GM23338 (cell line): ENCODE measurements at regions not wholly inside any gene's neighbourhood (a gene's known extent, or its start where the extent isn't known, plus 50 kb on each side); places are given as distances from the start of the nearest gene placed in this dataset.

Source experiments
- ATAC-seq: fragments of 200-7000 bp; cut with Tn5 transposase; 3 replicates; pipeline ENCODE4 v1.9.1; 2020
- DNase-seq: peaks from one replicate; pipeline ENCODE4 v3.0.0-alpha.2; 2015; ENCODE audit warnings: low spot score
- H2AFZ ChIP-seq: fragments of 200-600 bp; sonication (generic); 2 replicates; pipeline ENCODE4 v1.8.0; 2016; ENCODE audit warnings: antibody characterized with exemption, mild to moderate bottlenecking, moderate library complexity
- H3F3A ChIP-seq: fragments of 200-600 bp; sonication (generic); replicated peaks from 2 replicates; pipeline ENCODE4 v1.8.0; 2017; ENCODE audit warnings: antibody characterized with exemption, mixed run types, low read depth
- H3K27ac ChIP-seq: fragments of 200-600 bp; sonication (generic); 2 replicates; pipeline ENCODE4 v1.6.1; 2016; ENCODE audit warnings: low read depth
- H3K27me3 ChIP-seq: fragments of 200-600 bp; sonication (generic); 2 replicates; pipeline ENCODE4 v1.8.0; 2016; ENCODE audit warnings: mild to moderate bottlenecking, mixed run types, moderate library complexity; ENCODE audit not compliant: insufficient read depth
- H3K36me3 ChIP-seq: fragments of 200-600 bp; sonication (generic); 2 replicates; pipeline ENCODE4 v1.8.0; 2016; ENCODE audit warnings: mild to moderate bottlenecking; ENCODE audit not compliant: insufficient read depth
- H3K4me1 ChIP-seq: fragments of 200-600 bp; sonication (generic); 2 replicates; pipeline ENCODE4 v1.8.0; 2016; ENCODE audit warnings: mild to moderate bottlenecking, moderate library complexity; ENCODE audit not compliant: insufficient read depth
- H3K4me2 ChIP-seq: fragments of 200-600 bp; sonication (generic); 2 replicates; pipeline ENCODE4 v1.7.1; 2017; ENCODE audit warnings: mixed run types
- H3K4me3 ChIP-seq: fragments of 200-600 bp; sonication (generic); 2 replicates; pipeline ENCODE4 v1.6.1; 2016; ENCODE audit warnings: mixed run types
- H3K79me2 ChIP-seq: fragments of 200-600 bp; sonication (generic); replicated peaks from 2 replicates; pipeline ENCODE4 v1.8.0; 2017; ENCODE audit warnings: mild to moderate bottlenecking; ENCODE audit not compliant: insufficient read depth
- H3K9me2 ChIP-seq: fragments of 200-600 bp; sonication (generic); 2 replicates; pipeline ENCODE4 v1.8.0; 2017; ENCODE audit not compliant: insufficient read depth
- H4K20me1 ChIP-seq: fragments of 200-600 bp; sonication (generic); replicated peaks from 2 replicates; pipeline ENCODE4 v1.8.0; 2017; ENCODE audit warnings: mild to moderate bottlenecking; ENCODE audit not compliant: insufficient read depth
- H3K27ac Mint-ChIP-seq: 2 replicates; pipeline ENCODE4 v1.8.0; 2020; ENCODE audit warnings: inconsistent platforms, mild to moderate bottlenecking, moderate library complexity, mixed read lengths
- H3K27me3 Mint-ChIP-seq: 3 replicates; pipeline ENCODE4 v1.8.0; 2022; ENCODE audit warnings: low read depth, mild to moderate bottlenecking, moderate library complexity, mixed read lengths, inconsistent platforms; ENCODE audit not compliant: insufficient read depth, poor library complexity
- H3K36me3 Mint-ChIP-seq: 3 replicates; pipeline ENCODE4 v1.8.0; 2021; ENCODE audit warnings: low read depth, mild to moderate bottlenecking, inconsistent platforms, moderate library complexity, mixed read lengths
- H3K4me1 Mint-ChIP-seq: 3 replicates; pipeline ENCODE4 v1.8.0; 2020; ENCODE audit warnings: mild to moderate bottlenecking, inconsistent platforms, mixed read lengths
- H3K4me3 Mint-ChIP-seq: 3 replicates; pipeline ENCODE4 v1.8.0; 2021; ENCODE audit warnings: moderate library complexity, mild to moderate bottlenecking, inconsistent platforms, mixed read lengths
- H3K9me3 Mint-ChIP-seq: 3 replicates; pipeline ENCODE4 v1.8.0; 2020; ENCODE audit warnings: moderate library complexity, mild to moderate bottlenecking, inconsistent platforms, mixed read lengths
- JUNB ChIP-seq: IDR thresholded peaks from one replicate; pipeline ENCODE4 v1.6.1; 2016; ENCODE audit warnings: antibody characterized with exemption; ENCODE audit not compliant: unreplicated experiment
- NANOG ChIP-seq: IDR thresholded peaks from 2 replicates; pipeline ENCODE4 v1.6.1; 2016; ENCODE audit warnings: antibody characterized with exemption, borderline replicate concordance
- POLR2AphosphoS5 ChIP-seq: IDR thresholded peaks from 2 replicates; pipeline ENCODE4 v1.6.1; 2016; ENCODE audit warnings: antibody characterized with exemption, low read depth
- ZNF331 ChIP-seq: fragments of 250-450 bp; sonication (Bioruptor Pico); IDR thresholded peaks from 2 replicates; pipeline ENCODE4 v1.5.0; 2020; ENCODE audit warnings: low read depth, mild to moderate bottlenecking, moderate library complexity
- TF ChIP-seq, protein P1 (sequence below): IDR thresholded peaks from 2 replicates; pipeline ENCODE4 v1.6.1; 2016; ENCODE audit warnings: antibody characterized with exemption
- TF ChIP-seq, protein P2 (sequence below), 2 experiments: fragments of 200-600 bp in 1 of 2; sonication (generic) in 1 of 2; conservative IDR thresholded peaks; 2 replicates each; pipeline versions ENCODE4 v1.5.1 to v1.6.1; 2016 to 2017; ENCODE audit warnings: antibody characterized with exemption in 2 of 2, low read depth in 2 of 2, mild to moderate bottlenecking in 2 of 2, moderate library complexity in 1 of 2
- TF ChIP-seq, protein P3 (sequence below): fragments of 250-450 bp; sonication (Bioruptor Pico); IDR thresholded peaks from 2 replicates; pipeline ENCODE4 v1.5.0; 2020; ENCODE audit warnings: mild to moderate bottlenecking, moderate library complexity

- Histone ChIP-seq H3K27ac (no peak overlapping the region), H3K36me3 (no peaks in the 10 kb centered on the region), H3K4me1 (no peaks in the 10 kb centered on the region), H4K20me1 (peaks cover 11% of the 10 kb centered on the region; the same call in 1 of the 2 replicates), H3F3A (no peaks in the 10 kb centered on the region), H2AFZ (no peak overlapping the region), H3K4me2 (no peak overlapping the region), H3K9me2 (no peaks in the 10 kb centered on the region), H3K4me3 (no peak overlapping the region), H3K79me2 (no peaks in the 10 kb centered on the region), H3K27me3 (peaks cover 100% of the 10 kb centered on the region)
- ATAC-seq (no peak), DNase-seq (no peak)
- Mint-ChIP-seq H3K9me3 (no peaks in the 10 kb centered on the region), H3K27me3 (peaks cover 84% of the 10 kb centered on the region), H3K36me3 (no peaks in the 10 kb centered on the region), H3K27ac (no peak overlapping the region), H3K4me1 (no peaks in the 10 kb centered on the region), H3K4me3 (no peak overlapping the region)
- TF ChIP-seq JUNB (no peak), NANOG (no peak), POLR2AphosphoS5 (no peak), ZNF331 (CRISPR knock-in tag) (no peak)
- TF ChIP-seq, protein P1, sequence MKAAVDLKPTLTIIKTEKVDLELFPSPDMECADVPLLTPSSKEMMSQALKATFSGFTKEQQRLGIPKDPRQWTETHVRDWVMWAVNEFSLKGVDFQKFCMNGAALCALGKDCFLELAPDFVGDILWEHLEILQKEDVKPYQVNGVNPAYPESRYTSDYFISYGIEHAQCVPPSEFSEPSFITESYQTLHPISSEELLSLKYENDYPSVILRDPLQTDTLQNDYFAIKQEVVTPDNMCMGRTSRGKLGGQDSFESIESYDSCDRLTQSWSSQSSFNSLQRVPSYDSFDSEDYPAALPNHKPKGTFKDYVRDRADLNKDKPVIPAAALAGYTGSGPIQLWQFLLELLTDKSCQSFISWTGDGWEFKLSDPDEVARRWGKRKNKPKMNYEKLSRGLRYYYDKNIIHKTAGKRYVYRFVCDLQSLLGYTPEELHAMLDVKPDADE, result no peak
- TF ChIP-seq, protein P2, sequence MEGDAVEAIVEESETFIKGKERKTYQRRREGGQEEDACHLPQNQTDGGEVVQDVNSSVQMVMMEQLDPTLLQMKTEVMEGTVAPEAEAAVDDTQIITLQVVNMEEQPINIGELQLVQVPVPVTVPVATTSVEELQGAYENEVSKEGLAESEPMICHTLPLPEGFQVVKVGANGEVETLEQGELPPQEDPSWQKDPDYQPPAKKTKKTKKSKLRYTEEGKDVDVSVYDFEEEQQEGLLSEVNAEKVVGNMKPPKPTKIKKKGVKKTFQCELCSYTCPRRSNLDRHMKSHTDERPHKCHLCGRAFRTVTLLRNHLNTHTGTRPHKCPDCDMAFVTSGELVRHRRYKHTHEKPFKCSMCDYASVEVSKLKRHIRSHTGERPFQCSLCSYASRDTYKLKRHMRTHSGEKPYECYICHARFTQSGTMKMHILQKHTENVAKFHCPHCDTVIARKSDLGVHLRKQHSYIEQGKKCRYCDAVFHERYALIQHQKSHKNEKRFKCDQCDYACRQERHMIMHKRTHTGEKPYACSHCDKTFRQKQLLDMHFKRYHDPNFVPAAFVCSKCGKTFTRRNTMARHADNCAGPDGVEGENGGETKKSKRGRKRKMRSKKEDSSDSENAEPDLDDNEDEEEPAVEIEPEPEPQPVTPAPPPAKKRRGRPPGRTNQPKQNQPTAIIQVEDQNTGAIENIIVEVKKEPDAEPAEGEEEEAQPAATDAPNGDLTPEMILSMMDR (conservative IDR thresholded peaks at IDR 0.05; ENCODE audit: low read depth in 2 of 2), result no peak
- TF ChIP-seq, protein P3, sequence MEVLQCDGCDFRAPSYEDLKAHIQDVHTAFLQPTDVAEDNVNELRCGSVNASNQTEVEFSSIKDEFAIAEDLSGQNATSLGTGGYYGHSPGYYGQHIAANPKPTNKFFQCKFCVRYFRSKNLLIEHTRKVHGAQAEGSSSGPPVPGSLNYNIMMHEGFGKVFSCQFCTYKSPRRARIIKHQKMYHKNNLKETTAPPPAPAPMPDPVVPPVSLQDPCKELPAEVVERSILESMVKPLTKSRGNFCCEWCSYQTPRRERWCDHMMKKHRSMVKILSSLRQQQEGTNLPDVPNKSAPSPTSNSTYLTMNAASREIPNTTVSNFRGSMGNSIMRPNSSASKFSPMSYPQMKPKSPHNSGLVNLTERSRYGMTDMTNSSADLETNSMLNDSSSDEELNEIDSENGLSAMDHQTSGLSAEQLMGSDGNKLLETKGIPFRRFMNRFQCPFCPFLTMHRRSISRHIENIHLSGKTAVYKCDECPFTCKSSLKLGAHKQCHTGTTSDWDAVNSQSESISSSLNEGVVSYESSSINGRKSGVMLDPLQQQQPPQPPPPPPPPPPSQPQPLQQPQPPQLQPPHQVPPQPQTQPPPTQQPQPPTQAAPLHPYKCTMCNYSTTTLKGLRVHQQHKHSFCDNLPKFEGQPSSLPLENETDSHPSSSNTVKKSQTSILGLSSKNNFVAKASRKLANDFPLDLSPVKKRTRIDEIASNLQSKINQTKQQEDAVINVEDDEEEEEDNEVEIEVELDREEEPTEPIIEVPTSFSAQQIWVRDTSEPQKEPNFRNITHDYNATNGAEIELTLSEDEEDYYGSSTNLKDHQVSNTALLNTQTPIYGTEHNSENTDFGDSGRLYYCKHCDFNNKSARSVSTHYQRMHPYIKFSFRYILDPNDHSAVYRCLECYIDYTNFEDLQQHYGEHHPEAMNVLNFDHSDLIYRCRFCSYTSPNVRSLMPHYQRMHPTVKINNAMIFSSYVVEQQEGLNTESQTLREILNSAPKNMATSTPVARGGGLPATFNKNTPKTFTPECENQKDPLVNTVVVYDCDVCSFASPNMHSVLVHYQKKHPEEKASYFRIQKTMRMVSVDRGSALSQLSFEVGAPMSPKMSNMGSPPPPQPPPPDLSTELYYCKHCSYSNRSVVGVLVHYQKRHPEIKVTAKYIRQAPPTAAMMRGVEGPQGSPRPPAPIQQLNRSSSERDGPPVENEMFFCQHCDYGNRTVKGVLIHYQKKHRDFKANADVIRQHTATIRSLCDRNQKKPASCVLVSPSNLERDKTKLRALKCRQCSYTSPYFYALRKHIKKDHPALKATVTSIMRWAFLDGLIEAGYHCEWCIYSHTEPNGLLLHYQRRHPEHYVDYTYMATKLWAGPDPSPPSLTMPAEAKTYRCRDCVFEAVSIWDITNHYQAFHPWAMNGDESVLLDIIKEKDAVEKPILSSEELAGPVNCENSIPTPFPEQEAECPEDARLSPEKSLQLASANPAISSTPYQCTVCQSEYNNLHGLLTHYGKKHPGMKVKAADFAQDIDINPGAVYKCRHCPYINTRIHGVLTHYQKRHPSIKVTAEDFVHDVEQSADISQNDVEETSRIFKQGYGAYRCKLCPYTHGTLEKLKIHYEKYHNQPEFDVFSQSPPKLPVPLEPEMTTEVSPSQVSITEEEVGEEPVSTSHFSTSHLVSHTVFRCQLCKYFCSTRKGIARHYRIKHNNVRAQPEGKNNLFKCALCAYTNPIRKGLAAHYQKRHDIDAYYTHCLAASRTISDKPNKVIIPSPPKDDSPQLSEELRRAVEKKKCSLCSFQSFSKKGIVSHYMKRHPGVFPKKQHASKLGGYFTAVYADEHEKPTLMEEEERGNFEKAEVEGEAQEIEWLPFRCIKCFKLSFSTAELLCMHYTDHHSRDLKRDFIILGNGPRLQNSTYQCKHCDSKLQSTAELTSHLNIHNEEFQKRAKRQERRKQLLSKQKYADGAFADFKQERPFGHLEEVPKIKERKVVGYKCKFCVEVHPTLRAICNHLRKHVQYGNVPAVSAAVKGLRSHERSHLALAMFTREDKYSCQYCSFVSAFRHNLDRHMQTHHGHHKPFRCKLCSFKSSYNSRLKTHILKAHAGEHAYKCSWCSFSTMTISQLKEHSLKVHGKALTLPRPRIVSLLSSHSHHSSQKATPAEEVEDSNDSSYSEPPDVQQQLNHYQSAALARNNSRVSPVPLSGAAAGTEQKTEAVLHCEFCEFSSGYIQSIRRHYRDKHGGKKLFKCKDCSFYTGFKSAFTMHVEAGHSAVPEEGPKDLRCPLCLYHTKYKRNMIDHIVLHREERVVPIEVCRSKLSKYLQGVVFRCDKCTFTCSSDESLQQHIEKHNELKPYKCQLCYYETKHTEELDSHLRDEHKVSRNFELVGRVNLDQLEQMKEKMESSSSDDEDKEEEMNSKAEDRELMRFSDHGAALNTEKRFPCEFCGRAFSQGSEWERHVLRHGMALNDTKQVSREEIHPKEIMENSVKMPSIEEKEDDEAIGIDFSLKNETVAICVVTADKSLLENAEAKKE (CRISPR knock-in tag), result no peak
Measured at GRCh38 chr9:21746550-21746949, 55.9 kb upstream of the MTAP start.
